ENCODE measurements at regions not wholly inside any gene's neighbourhood (a gene's known extent, or its start where the extent isn't known, plus 50 kb on each side); places are given as distances from the start of the nearest gene placed in this dataset.

DNA sequence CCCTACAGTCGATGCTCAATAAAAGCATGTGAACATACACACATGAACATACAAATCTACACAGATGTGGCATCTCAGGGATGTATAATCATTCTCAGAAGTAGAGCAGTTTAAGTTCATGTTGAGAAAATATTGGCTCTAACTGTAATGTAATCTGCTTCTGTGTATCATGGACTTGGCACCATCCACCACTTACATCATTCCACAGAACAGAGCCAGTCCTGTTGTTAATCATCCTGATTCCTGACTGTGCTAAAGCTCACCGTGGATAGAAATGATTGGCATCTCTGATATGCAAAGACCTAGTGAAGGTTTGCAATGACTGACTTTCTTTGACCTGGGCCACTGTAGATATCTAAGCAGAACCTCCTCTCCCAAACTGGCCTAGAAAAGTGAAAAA is 1141.3 kb downstream of the BCL11B start:
- TF ChIP-seq, protein P1, sequence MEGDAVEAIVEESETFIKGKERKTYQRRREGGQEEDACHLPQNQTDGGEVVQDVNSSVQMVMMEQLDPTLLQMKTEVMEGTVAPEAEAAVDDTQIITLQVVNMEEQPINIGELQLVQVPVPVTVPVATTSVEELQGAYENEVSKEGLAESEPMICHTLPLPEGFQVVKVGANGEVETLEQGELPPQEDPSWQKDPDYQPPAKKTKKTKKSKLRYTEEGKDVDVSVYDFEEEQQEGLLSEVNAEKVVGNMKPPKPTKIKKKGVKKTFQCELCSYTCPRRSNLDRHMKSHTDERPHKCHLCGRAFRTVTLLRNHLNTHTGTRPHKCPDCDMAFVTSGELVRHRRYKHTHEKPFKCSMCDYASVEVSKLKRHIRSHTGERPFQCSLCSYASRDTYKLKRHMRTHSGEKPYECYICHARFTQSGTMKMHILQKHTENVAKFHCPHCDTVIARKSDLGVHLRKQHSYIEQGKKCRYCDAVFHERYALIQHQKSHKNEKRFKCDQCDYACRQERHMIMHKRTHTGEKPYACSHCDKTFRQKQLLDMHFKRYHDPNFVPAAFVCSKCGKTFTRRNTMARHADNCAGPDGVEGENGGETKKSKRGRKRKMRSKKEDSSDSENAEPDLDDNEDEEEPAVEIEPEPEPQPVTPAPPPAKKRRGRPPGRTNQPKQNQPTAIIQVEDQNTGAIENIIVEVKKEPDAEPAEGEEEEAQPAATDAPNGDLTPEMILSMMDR (IDR thresholded peaks at IDR 0.05), result no peak
- no peak for TF ChIP-seq POLR2A (IDR thresholded peaks at IDR 0.05)
